Hematopoietic multipotent progenitor cell treated with erythropoietin and hydrocortisone succinate and interleukin-3 and kit ligand, for 15 days (in vitro differentiated cells): ENCODE measurements at regions not wholly inside any gene's neighbourhood (a gene's known extent, or its start where the extent isn't known, plus 50 kb on each side); places are given as distances from the start of the nearest gene placed in this dataset.
A peak's percentile ranks its signal among the peaks of the same experiment; 100 is the strongest.
"Not testable (repeated sequence)": the region's sequence is repeated elsewhere in the genome, so short reads cannot be mapped to it uniquely, and the experiment has no call there.

ENCODE experiments used
- DNase-seq: peaks from one replicate; pipeline ENCODE4 v3.0.0-alpha.2; 2015; ENCODE audit warnings: low spot score

GRCh38 chr9:29150606-29151005 is 1577.3 kb upstream of the C9orf72 start:
- no peak for DNase-seq

- no peak for DNase-seq
Measured at GRCh38 chr9:29160763-29161353, 1587.6 kb upstream of the C9orf72 start.

- DNase-seq = no peak
Measured at GRCh38 chr9:29174136-29174535, 1600.9 kb upstream of the C9orf72 start.

- DNase-seq = no peak
Measured at GRCh38 chr9:29176231-29176630, 1603.0 kb upstream of the C9orf72 start.

- no peak for DNase-seq
Measured at GRCh38 chr9:29176786-29177185, 1603.5 kb upstream of the C9orf72 start.

- DNase-seq = no peak
Measured at GRCh38 chr9:29183971-29184370, 1610.7 kb upstream of the C9orf72 start.

GRCh38 chr9:29188771-29189170 is 1615.5 kb upstream of the C9orf72 start:
- not testable (repeated sequence) for DNase-seq

- DNase-seq = not testable (repeated sequence)
Measured at GRCh38 chr9:29189221-29189620, 1615.9 kb upstream of the C9orf72 start.

GRCh38 chr9:29198861-29199260 is 1625.6 kb upstream of the C9orf72 start:
- DNase-seq = no peak

- DNase-seq = no peak
Measured at GRCh38 chr9:29199975-29200374, 1626.7 kb upstream of the C9orf72 start.

GRCh38 chr9:29200650-29201049 is 1627.4 kb upstream of the C9orf72 start:
- DNase-seq = no peak

- no peak for DNase-seq
Measured at GRCh38 chr9:29203244-29203930, 1630.1 kb upstream of the C9orf72 start.

- no peak for DNase-seq
Measured at GRCh38 chr9:29208670-29209069, 1635.4 kb upstream of the C9orf72 start.

- DNase-seq = no peak
Measured at GRCh38 chr9:29209748-29210291, 1636.5 kb upstream of the C9orf72 start.

- DNase-seq = no peak
Measured at GRCh38 chr9:29211003-29211579, 1637.8 kb upstream of the C9orf72 start.

GRCh38 chr9:29211580-29212396 is 1638.5 kb upstream of the C9orf72 start:
- peak; percentile 5 for DNase-seq

GRCh38 chr9:29212397-29213387 is 1639.4 kb upstream of the C9orf72 start:
- no peak for DNase-seq

- no peak for DNase-seq
Measured at GRCh38 chr9:29213417-29214153, 1640.3 kb upstream of the C9orf72 start, which contains the start of gene LINGO2. LINGO2 (minus strand) TSS chr9:29213601.

- no peak for DNase-seq
Measured at GRCh38 chr9:29214154-29214689, 1640.9 kb upstream of the C9orf72 start.

GRCh38 chr9:29214690-29215253 is 1641.5 kb upstream of the C9orf72 start:
- no peak for DNase-seq
